OCI-LY3 (cell line): ENCODE measurements at regions not wholly inside any gene's neighbourhood (a gene's known extent, or its start where the extent isn't known, plus 50 kb on each side); places are given as distances from the start of the nearest gene placed in this dataset.

Experiments used
- H2AFZ ChIP-seq: fragments of 200-600, 300-600 bp; shearing (Covaris generic); 2 replicates; pipeline ENCODE4 v1.6.0; 2014; ENCODE audit warnings: antibody characterized with exemption, low read depth, low read length
- H3K27ac ChIP-seq: fragments of 200-600, 300-600 bp; sonication (generic); 2 replicates; pipeline ENCODE4 v1.5.1; 2014; ENCODE audit warnings: mild to moderate bottlenecking, low read length, moderate library complexity, mixed read lengths
- H3K27me3 ChIP-seq: fragments of 200-600, 300-600 bp; sonication (generic); 2 replicates; pipeline ENCODE4 v1.6.1; 2014; ENCODE audit warnings: low read depth, low read length, mixed read lengths
- H3K36me3 ChIP-seq: fragments of 200-600, 300-600 bp; sonication (generic); replicated peaks from 2 replicates; pipeline ENCODE3; 2014; ENCODE audit warnings: low read depth, low read length, mixed read lengths
- H3K4me1 ChIP-seq: fragments of 300-600, 200-600 bp; sonication (generic); 2 replicates; pipeline ENCODE4 v1.6.1; 2014; ENCODE audit warnings: low read length, mixed read lengths
- H3K4me2 ChIP-seq: fragments of 200-600, 300-600 bp; sonication (generic); 2 replicates; pipeline ENCODE4 v1.6.1; 2014; ENCODE audit warnings: low read length, mixed read lengths
- H3K4me3 ChIP-seq: fragments of 300-600, 200-600 bp; sonication (generic); 2 replicates; pipeline ENCODE4 v1.5.1; 2014; ENCODE audit warnings: antibody characterized with exemption, mild to moderate bottlenecking, low read length, moderate library complexity
- H3K79me2 ChIP-seq: fragments of 300-600, 200-600 bp; shearing (Covaris generic); 2 replicates; pipeline ENCODE4 v1.6.1; 2014; ENCODE audit warnings: mild to moderate bottlenecking, low read length, mixed read lengths
- H3K9ac ChIP-seq: fragments of 300-600, 200-600 bp; shearing (Covaris generic); 2 replicates; pipeline ENCODE4 v1.6.0; 2014; ENCODE audit warnings: mild to moderate bottlenecking, low read length, moderate library complexity
- H3K9me3 ChIP-seq: fragments of 200-600, 300-600 bp; shearing (Covaris generic); 2 replicates; pipeline ENCODE4 v1.6.1; 2014; ENCODE audit warnings: low read length, mixed read lengths; ENCODE audit not compliant: insufficient read depth
- H4K20me1 ChIP-seq: fragments of 200-600, 300-600 bp; sonication (generic); 2 replicates; pipeline ENCODE4 v1.6.1; 2016; ENCODE audit warnings: low read length, mixed read lengths; ENCODE audit not compliant: insufficient read depth
- EZH2phosphoT487 ChIP-seq: fragments of 200-600 bp; shearing (Covaris generic); IDR thresholded peaks from 2 replicates; pipeline ENCODE4 v1.6.1; 2018; ENCODE audit warnings: antibody characterized with exemption, mixed run types, low read depth
- TF ChIP-seq, protein P1 (sequence below): fragments of 200-600, 300-600 bp; sonication (generic); IDR thresholded peaks from 2 replicates; pipeline ENCODE4 v1.5.1; 2014; ENCODE audit warnings: antibody characterized with exemption, low read length, low read depth

GRCh38 chr4:19725130-19725529 lies 526.6 kb upstream of the SLIT2 start:
- Histone ChIP-seq H3K9me3 (no peaks in the 10 kb centered on the region), H3K36me3 (no peaks in the 10 kb centered on the region), H2AFZ (no peak overlapping the region), H3K9ac (no peak overlapping the region), H3K4me1 (peaks cover 7% of the 10 kb centered on the region), H4K20me1 (no peaks in the 10 kb centered on the region), H3K27me3 (no peaks in the 10 kb centered on the region), H3K4me2 (no peak overlapping the region), H3K79me2 (no peaks in the 10 kb centered on the region), H3K4me3 (no peak overlapping the region), H3K27ac (no peak overlapping the region)
- TF ChIP-seq EZH2phosphoT487 = no peak
- TF ChIP-seq, protein P1, sequence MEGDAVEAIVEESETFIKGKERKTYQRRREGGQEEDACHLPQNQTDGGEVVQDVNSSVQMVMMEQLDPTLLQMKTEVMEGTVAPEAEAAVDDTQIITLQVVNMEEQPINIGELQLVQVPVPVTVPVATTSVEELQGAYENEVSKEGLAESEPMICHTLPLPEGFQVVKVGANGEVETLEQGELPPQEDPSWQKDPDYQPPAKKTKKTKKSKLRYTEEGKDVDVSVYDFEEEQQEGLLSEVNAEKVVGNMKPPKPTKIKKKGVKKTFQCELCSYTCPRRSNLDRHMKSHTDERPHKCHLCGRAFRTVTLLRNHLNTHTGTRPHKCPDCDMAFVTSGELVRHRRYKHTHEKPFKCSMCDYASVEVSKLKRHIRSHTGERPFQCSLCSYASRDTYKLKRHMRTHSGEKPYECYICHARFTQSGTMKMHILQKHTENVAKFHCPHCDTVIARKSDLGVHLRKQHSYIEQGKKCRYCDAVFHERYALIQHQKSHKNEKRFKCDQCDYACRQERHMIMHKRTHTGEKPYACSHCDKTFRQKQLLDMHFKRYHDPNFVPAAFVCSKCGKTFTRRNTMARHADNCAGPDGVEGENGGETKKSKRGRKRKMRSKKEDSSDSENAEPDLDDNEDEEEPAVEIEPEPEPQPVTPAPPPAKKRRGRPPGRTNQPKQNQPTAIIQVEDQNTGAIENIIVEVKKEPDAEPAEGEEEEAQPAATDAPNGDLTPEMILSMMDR = no peak

- Histone ChIP-seq H4K20me1 (no peaks in the 10 kb centered on the region), H3K4me3 (no peak overlapping the region), H3K79me2 (no peaks in the 10 kb centered on the region), H3K4me1 (no peaks in the 10 kb centered on the region), H3K9me3 (no peaks in the 10 kb centered on the region), H3K27me3 (no peaks in the 10 kb centered on the region), H2AFZ (no peak overlapping the region), H3K36me3 (no peaks in the 10 kb centered on the region), H3K4me2 (no peak overlapping the region), H3K9ac (no peak overlapping the region), H3K27ac (no peak overlapping the region)
- TF ChIP-seq, protein P1 = no peak
- no peak for TF ChIP-seq EZH2phosphoT487
Measured at GRCh38 chr4:19722404-19722803, 529.3 kb upstream of the SLIT2 start.

- TF ChIP-seq, protein P1 = no peak
- TF ChIP-seq EZH2phosphoT487 = no peak
- H2AFZ ChIP-seq = no peak overlapping the region
- no peaks in the 10 kb centered on the region for H4K20me1 ChIP-seq
- no peaks in the 10 kb centered on the region for H3K9me3 ChIP-seq
- H3K4me3 ChIP-seq = no peak overlapping the region
- H3K9ac ChIP-seq = no peak overlapping the region
- no peaks in the 10 kb centered on the region for H3K36me3 ChIP-seq
- H3K4me2 ChIP-seq = no peak overlapping the region
- H3K27me3 ChIP-seq = no peaks in the 10 kb centered on the region
- H3K79me2 ChIP-seq = no peaks in the 10 kb centered on the region
- H3K27ac ChIP-seq = no peak overlapping the region
- H3K4me1 ChIP-seq = no peaks in the 10 kb centered on the region
Measured at GRCh38 chr4:19721587-19721986, 530.1 kb upstream of the SLIT2 start.

- no peak overlapping the region for H3K27ac ChIP-seq
- H3K4me3 ChIP-seq = no peak overlapping the region
- no peaks in the 10 kb centered on the region for H3K4me1 ChIP-seq
- H3K36me3 ChIP-seq = no peaks in the 10 kb centered on the region
- H3K9me3 ChIP-seq = no peaks in the 10 kb centered on the region
- H2AFZ ChIP-seq = no peak overlapping the region
- no peaks in the 10 kb centered on the region for H3K27me3 ChIP-seq
- H4K20me1 ChIP-seq = no peaks in the 10 kb centered on the region
- TF ChIP-seq, protein P1 = no peak
- no peak for TF ChIP-seq EZH2phosphoT487
- no peaks in the 10 kb centered on the region for H3K79me2 ChIP-seq
- H3K9ac ChIP-seq = no peak overlapping the region
- H3K4me2 ChIP-seq = no peak overlapping the region
Measured at GRCh38 chr4:19720610-19721009, 531.1 kb upstream of the SLIT2 start.
